AG09319 (cell line): ENCODE measurements at regions not wholly inside any gene's neighbourhood (a gene's known extent, or its start where the extent isn't known, plus 50 kb on each side); places are given as distances from the start of the nearest gene placed in this dataset.

Experiments
- DNase-seq: peaks from one replicate; pipeline ENCODE4 v3.0.0-alpha.2; 2010; ENCODE audit warnings: low read depth; ENCODE audit errors: extremely low read depth
- CTCF ChIP-seq: IDR thresholded peaks from 2 replicates; pipeline ENCODE4 v1.5.1; 2011; ENCODE audit warnings: low read depth, mild to moderate bottlenecking, inconsistent platforms, low read length, moderate library complexity

- DNase-seq = no peak
- no peak for TF ChIP-seq CTCF
These were observed 336.9 kb upstream of the RAB6C start for GRCh38 chr2:129642526-129643043.

GRCh38 chr2:129645335-129645734 lies 334.1 kb upstream of the RAB6C start:
- DNase-seq = no peak
- TF ChIP-seq CTCF = no peak

- no peak for DNase-seq
- no peak for TF ChIP-seq CTCF
These were observed 333.4 kb upstream of the RAB6C start for GRCh38 chr2:129646107-129646506.

GRCh38 chr2:129653246-129653645 lies 326.2 kb upstream of the RAB6C start:
- no peak for TF ChIP-seq CTCF

GRCh38 chr2:129654331-129654730 lies 325.1 kb upstream of the RAB6C start:
- TF ChIP-seq CTCF = no peak
- no peak for DNase-seq

More at GRCh38 chr2:129653246-129653645, 326.2 kb upstream of the RAB6C start:
- DNase-seq = no peak

GRCh38 chr2:129656081-129656598 lies 323.3 kb upstream of the RAB6C start:
- no peak for DNase-seq
- no peak for TF ChIP-seq CTCF

GRCh38 chr2:129658430-129658829 lies 321.0 kb upstream of the RAB6C start:
- TF ChIP-seq CTCF = no peak
- no peak for DNase-seq
